Caco-2 (cell line): ENCODE measurements at regions not wholly inside any gene's neighbourhood (a gene's known extent, or its start where the extent isn't known, plus 50 kb on each side); places are given as distances from the start of the nearest gene placed in this dataset.

Experiments used
- BruUV-seq: library from RNA; stranded (reverse); fragments of 400-500 nt; replicated peaks from 2 replicates; lab custom pipeline; 2021; lab: Mats Ljungman, UMichigan
- CTCF ChIA-PET: fragments of 300-600 bp; sonication (Branson Sonifier 250); formaldehyde crosslinking; loops from one replicate; lab custom pipeline; 2022; ENCODE audit warnings: antibody characterized with exemption; lab: Charles Lee
- POLR2A ChIA-PET: fragments of 300-600 bp; sonication (Branson Sonifier 250); formaldehyde crosslinking; loops from one replicate; lab custom pipeline; 2022; ENCODE audit warnings: antibody characterized with exemption; lab: Charles Lee
- DNase-seq, 2 experiments: peaks; one replicate each; pipeline versions ENCODE4 v3.0.0 to v3.0.0-alpha.2; 2020 to 2022
- H3K27me3 ChIP-seq: replicated peaks from 2 replicates; pipeline ENCODE4 v1.6.0; 2011; ENCODE audit warnings: low read length; ENCODE audit not compliant: control insufficient read depth, insufficient read depth
- H3K36me3 ChIP-seq: 2 replicates; pipeline ENCODE4 v1.5.1; 2011; ENCODE audit warnings: low read length; ENCODE audit not compliant: control insufficient read depth, insufficient read depth
- H3K4me1 ChIP-seq: fragments of 250-450 bp; sonication (Bioruptor Pico); 2 replicates; pipeline ENCODE4 v1.5.1; 2020; ENCODE audit warnings: mild to moderate bottlenecking
- H3K4me3 ChIP-seq: 2 replicates; pipeline ENCODE4 v1.5.1; 2011; ENCODE audit warnings: low read depth, mild to moderate bottlenecking, control low read depth, low read length
- H3K9me3 ChIP-seq: fragments of 250-450 bp; sonication (Bioruptor Pico); 2 replicates; pipeline ENCODE4 v1.5.1; 2020; ENCODE audit warnings: mild to moderate bottlenecking, moderate library complexity
- H3K27ac Mint-ChIP-seq: one replicate; pipeline ENCODE4 v1.8.0; 2022; ENCODE audit warnings: mixed read lengths; ENCODE audit not compliant: unreplicated experiment
- H3K27me3 Mint-ChIP-seq: one replicate; pipeline ENCODE4 v1.8.0; 2022; ENCODE audit warnings: mixed read lengths; ENCODE audit not compliant: insufficient read depth, unreplicated experiment
- H3K36me3 Mint-ChIP-seq: one replicate; pipeline ENCODE4 v1.8.0; 2022; ENCODE audit warnings: mild to moderate bottlenecking, mixed read lengths; ENCODE audit not compliant: insufficient read depth, unreplicated experiment
- H3K4me1 Mint-ChIP-seq: one replicate; pipeline ENCODE4 v1.8.0; 2022; ENCODE audit warnings: low read depth, mixed read lengths; ENCODE audit not compliant: unreplicated experiment
- H3K4me3 Mint-ChIP-seq: one replicate; pipeline ENCODE4 v1.8.0; 2022; ENCODE audit warnings: mild to moderate bottlenecking, moderate library complexity, mixed read lengths; ENCODE audit not compliant: unreplicated experiment
- H3K9me3 Mint-ChIP-seq: one replicate; pipeline ENCODE4 v1.8.0; 2022; ENCODE audit warnings: mixed read lengths; ENCODE audit not compliant: unreplicated experiment
- CTCF ChIP-seq, 2 experiments: fragments of 200-600 bp in 1 of 2; IDR thresholded peaks; 1 replicate in 1 of 2; 2 replicates in 1 of 2; pipeline versions ENCODE4 v1.5.1 to v1.8.0; 2011 to 2022; ENCODE audit warnings: antibody characterized with exemption in 1 of 2, control low read depth in 1 of 2, inconsistent platforms in 1 of 2, low read depth in 1 of 2, low read length in 1 of 2, mild to moderate bottlenecking in 1 of 2, moderate library complexity in 1 of 2; ENCODE audit not compliant: insufficient read depth in 1 of 2, severe bottlenecking in 1 of 2, unreplicated experiment in 1 of 2
- intact Hi-C: fragments of 100-400 bp; cut with micrococcal nuclease; formaldehyde crosslinking; loops from one replicate; pipeline ENCODE4 v1.10.0; 2022; ENCODE audit not compliant: unreplicated experiment

GRCh38 chr14:30085943-30086342, 158.3 kb upstream of the PRKD1 start:
- POLR2A ChIA-PET: no interaction called here
- peaks cover 10% of the 10 kb centered on the region for H3K9me3 ChIP-seq

GRCh38 chr14:30088620-30089019, 161.0 kb upstream of the PRKD1 start:
- CTCF ChIA-PET: no interaction called here
- Mint-ChIP-seq H3K27ac (no peak overlapping the region), H3K4me1 (no peaks in the 10 kb centered on the region), H3K9me3 (peaks cover 50% of the 10 kb centered on the region), H3K36me3 (no peaks in the 10 kb centered on the region), H3K27me3 (no peaks in the 10 kb centered on the region), H3K4me3 (no peak overlapping the region)
- no peaks in the 10 kb centered on the region for H3K4me1 ChIP-seq
- POLR2A ChIA-PET: no interaction called here
- peaks cover 10% of the 10 kb centered on the region for H3K9me3 ChIP-seq
- TF ChIP-seq CTCF (IDR thresholded peaks at IDR 0.05; ENCODE audit: insufficient read depth in 1 of 2, low read depth in 1 of 2, low read length in 1 of 2, severe bottlenecking in 1 of 2, unreplicated experiment in 1 of 2): no peak
- no TSS peak for BruUV-seq
- H3K27me3 ChIP-seq: no peaks in the 10 kb centered on the region
- H3K4me3 ChIP-seq: no peak overlapping the region
- DNase-seq: no peak
- intact Hi-C loops: no loop called here
- H3K36me3 ChIP-seq: no peaks in the 10 kb centered on the region

More at GRCh38 chr14:30085943-30086342, 158.3 kb upstream of the PRKD1 start:
- no peaks in the 10 kb centered on the region for H3K4me1 Mint-ChIP-seq
- H3K4me3 Mint-ChIP-seq: no peak overlapping the region
- DNase-seq: no peak
- no TSS peak for BruUV-seq
- intact Hi-C loops: no loop called here
- H3K9me3 Mint-ChIP-seq: peaks cover 29% of the 10 kb centered on the region
- H3K27me3 Mint-ChIP-seq: no peaks in the 10 kb centered on the region
- H3K4me3 ChIP-seq: no peak overlapping the region
- no peaks in the 10 kb centered on the region for H3K36me3 Mint-ChIP-seq
- H3K27ac Mint-ChIP-seq: no peak overlapping the region
- TF ChIP-seq CTCF (IDR thresholded peaks at IDR 0.05; ENCODE audit: insufficient read depth in 1 of 2, low read depth in 1 of 2, low read length in 1 of 2, severe bottlenecking in 1 of 2, unreplicated experiment in 1 of 2): no peak
- H3K27me3 ChIP-seq: no peaks in the 10 kb centered on the region
- CTCF ChIA-PET: no interaction called here
- H3K4me1 ChIP-seq: no peaks in the 10 kb centered on the region
- H3K36me3 ChIP-seq: no peaks in the 10 kb centered on the region

DNA sequence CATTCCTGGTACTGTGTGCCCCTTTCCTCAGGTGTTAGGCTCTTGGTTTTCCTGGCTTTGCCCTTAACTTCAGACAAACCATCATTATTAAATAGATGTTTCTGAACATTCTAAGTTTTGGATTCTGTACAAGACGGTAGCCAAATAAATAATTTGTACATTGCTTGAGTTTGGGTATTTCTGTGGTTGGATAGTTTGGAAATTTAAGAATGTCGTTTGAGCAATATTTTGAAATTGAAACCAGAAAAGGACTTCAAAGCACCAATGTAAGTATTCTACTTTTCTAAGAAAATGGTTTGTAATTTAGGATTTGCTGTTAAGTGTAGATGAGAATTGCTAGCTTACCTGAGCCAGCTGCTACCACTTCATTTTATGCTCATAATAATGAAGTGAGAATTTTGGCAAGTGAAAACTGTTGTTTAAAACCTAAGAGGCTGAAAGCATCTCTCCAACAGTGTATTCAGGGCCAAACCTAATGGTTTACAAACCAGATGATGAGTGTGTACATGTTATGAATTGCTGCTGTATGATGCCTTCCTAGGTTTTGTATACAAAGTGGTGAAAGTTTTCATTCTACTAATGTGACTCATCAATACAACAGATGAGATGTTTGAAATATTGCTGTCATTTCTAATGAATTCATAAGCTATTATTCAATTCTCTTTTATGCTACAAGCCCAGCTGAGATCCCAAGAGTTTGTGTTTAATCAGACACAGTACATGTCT, 181.5 kb upstream of the PRKD1 start:
- intact Hi-C loops: no loop called here
- Histone ChIP-seq H3K27me3 (no peaks in the 10 kb centered on the region), H3K9me3 (no peaks in the 10 kb centered on the region), H3K36me3 (no peaks in the 10 kb centered on the region), H3K4me1 (no peaks in the 10 kb centered on the region), H3K4me3 (no peak overlapping the region)
- DNase-seq: no peak
- H3K36me3 Mint-ChIP-seq: no peaks in the 10 kb centered on the region
- no peaks in the 10 kb centered on the region for H3K9me3 Mint-ChIP-seq
- BruUV-seq: no TSS peak
- POLR2A ChIA-PET: no interaction called here
- H3K27ac Mint-ChIP-seq: no peak overlapping the region
- no peaks in the 10 kb centered on the region for H3K27me3 Mint-ChIP-seq
- no peak for TF ChIP-seq CTCF (IDR thresholded peaks at IDR 0.05; ENCODE audit: insufficient read depth in 1 of 2, low read depth in 1 of 2, low read length in 1 of 2, severe bottlenecking in 1 of 2, unreplicated experiment in 1 of 2)
- no peak overlapping the region for H3K4me3 Mint-ChIP-seq
- CTCF ChIA-PET: no interaction called here
- no peaks in the 10 kb centered on the region for H3K4me1 Mint-ChIP-seq
